ENCODE measurements at regions not wholly inside any gene's neighbourhood (a gene's known extent, or its start where the extent isn't known, plus 50 kb on each side); places are given as distances from the start of the nearest gene placed in this dataset.

DNA sequence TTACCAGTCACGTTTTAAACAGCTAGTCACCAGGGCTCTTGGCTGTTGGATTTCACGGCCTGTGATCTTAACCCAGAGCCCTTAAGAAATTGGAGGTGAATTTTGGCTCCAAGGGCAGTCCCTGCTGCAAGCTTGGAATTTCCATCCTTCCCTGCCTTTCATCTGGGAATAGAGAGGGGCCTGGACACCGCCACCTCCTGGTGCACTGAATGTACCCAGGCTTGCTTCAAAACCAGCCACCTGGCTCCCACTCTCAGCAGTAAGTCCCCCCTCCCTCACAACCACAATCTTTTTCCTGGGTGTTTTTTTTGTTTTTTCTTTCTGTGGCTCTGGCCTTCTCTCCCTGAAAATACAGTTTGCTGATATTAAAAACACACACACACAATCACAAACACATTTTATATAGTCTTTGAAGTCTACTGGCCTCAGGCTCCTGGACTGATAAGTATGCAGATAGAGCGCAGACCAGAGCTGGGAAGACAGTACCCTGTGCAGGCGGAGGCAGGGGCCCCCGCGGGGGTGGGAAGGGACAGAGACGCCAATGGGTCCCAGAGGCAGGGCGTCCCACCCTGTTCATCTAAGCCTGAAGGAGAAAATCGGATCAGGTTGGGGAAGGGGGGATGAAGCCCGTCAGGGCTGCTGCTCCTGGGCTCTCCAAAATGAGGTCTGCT lies 65.8 kb upstream of the IGSF21 start:
- Histone ChIP-seq H3F3A (ENCODE audit: low read depth) (no peaks in the 10 kb centered on the region), H3K9me3 (ENCODE audit: insufficient read depth, low read depth, low read length) (no peaks in the 10 kb centered on the region), H3K27me3 (ENCODE audit: insufficient read depth, low read length, poor library complexity, severe bottlenecking) (no peaks in the 10 kb centered on the region), H3K36me3 (ENCODE audit: insufficient read depth, low read length) (no peaks in the 10 kb centered on the region), H3K4me1 (ENCODE audit: insufficient read depth, low read length, poor library complexity, severe bottlenecking) (no peaks in the 10 kb centered on the region), H3K9me2 (replicated peaks; ENCODE audit: low read depth, low read length) (no peaks in the 10 kb centered on the region), H2AFZ (ENCODE audit: low read length) (no peak overlapping the region), H4K20me1 (ENCODE audit: insufficient read depth, low read length, poor library complexity, severe bottlenecking) (no peaks in the 10 kb centered on the region), H3K4me2 (ENCODE audit: low read depth, low read length, poor library complexity, severe bottlenecking) (no peak overlapping the region), H3K4me3 (ENCODE audit: low read length, poor library complexity, severe bottlenecking) (no peak overlapping the region), H3K9ac (ENCODE audit: low read depth, low read length, poor library complexity, severe bottlenecking) (no peak overlapping the region), H3K79me2 (ENCODE audit: insufficient read depth, low read length) (no peaks in the 10 kb centered on the region)
- TF ChIP-seq EZH2phosphoT487 (IDR thresholded peaks at IDR 0.05; ENCODE audit: borderline replicate concordance), result no peak
- TF ChIP-seq, protein P1, sequence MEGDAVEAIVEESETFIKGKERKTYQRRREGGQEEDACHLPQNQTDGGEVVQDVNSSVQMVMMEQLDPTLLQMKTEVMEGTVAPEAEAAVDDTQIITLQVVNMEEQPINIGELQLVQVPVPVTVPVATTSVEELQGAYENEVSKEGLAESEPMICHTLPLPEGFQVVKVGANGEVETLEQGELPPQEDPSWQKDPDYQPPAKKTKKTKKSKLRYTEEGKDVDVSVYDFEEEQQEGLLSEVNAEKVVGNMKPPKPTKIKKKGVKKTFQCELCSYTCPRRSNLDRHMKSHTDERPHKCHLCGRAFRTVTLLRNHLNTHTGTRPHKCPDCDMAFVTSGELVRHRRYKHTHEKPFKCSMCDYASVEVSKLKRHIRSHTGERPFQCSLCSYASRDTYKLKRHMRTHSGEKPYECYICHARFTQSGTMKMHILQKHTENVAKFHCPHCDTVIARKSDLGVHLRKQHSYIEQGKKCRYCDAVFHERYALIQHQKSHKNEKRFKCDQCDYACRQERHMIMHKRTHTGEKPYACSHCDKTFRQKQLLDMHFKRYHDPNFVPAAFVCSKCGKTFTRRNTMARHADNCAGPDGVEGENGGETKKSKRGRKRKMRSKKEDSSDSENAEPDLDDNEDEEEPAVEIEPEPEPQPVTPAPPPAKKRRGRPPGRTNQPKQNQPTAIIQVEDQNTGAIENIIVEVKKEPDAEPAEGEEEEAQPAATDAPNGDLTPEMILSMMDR (conservative IDR thresholded peaks at IDR 0.05; ENCODE audit: low read length), result no peak

DNA sequence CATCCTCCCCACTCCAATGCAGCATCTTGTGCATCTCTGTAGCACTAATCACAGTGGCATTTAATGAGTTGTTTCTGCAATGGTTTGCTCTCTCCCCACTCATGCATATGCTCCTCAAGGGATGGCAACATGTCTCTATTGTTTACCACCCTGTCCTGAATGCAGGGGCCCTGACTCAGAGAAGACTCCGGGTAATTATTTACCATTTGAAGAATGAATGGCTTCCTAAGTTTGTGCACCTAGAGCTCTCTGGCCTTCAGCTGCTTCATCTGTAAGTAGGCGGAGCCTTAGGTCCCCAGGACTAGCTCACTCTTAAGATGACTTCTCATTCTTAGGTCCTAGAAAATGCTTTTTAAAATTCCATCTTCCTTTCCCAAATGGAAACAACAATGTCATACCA lies 63.7 kb upstream of the IGSF21 start:
- TF ChIP-seq, protein P1 (conservative IDR thresholded peaks at IDR 0.05; ENCODE audit: low read length), result no peak
- TF ChIP-seq EZH2phosphoT487 (IDR thresholded peaks at IDR 0.05; ENCODE audit: borderline replicate concordance), result no peak
- Histone ChIP-seq H3K9me2 (replicated peaks; ENCODE audit: low read depth, low read length) (no peaks in the 10 kb centered on the region), H3K36me3 (ENCODE audit: insufficient read depth, low read length) (no peaks in the 10 kb centered on the region), H3K27me3 (ENCODE audit: insufficient read depth, low read length, poor library complexity, severe bottlenecking) (no peaks in the 10 kb centered on the region), H3K9ac (ENCODE audit: low read depth, low read length, poor library complexity, severe bottlenecking) (no peak overlapping the region), H2AFZ (ENCODE audit: low read length) (no peak overlapping the region), H3K4me3 (ENCODE audit: low read length, poor library complexity, severe bottlenecking) (no peak overlapping the region), H3F3A (ENCODE audit: low read depth) (no peaks in the 10 kb centered on the region), H3K4me1 (ENCODE audit: insufficient read depth, low read length, poor library complexity, severe bottlenecking) (no peaks in the 10 kb centered on the region), H3K9me3 (ENCODE audit: insufficient read depth, low read depth, low read length) (no peaks in the 10 kb centered on the region), H4K20me1 (ENCODE audit: insufficient read depth, low read length, poor library complexity, severe bottlenecking) (no peaks in the 10 kb centered on the region), H3K79me2 (ENCODE audit: insufficient read depth, low read length) (no peaks in the 10 kb centered on the region), H3K4me2 (ENCODE audit: low read depth, low read length, poor library complexity, severe bottlenecking) (no peak overlapping the region)

DNA sequence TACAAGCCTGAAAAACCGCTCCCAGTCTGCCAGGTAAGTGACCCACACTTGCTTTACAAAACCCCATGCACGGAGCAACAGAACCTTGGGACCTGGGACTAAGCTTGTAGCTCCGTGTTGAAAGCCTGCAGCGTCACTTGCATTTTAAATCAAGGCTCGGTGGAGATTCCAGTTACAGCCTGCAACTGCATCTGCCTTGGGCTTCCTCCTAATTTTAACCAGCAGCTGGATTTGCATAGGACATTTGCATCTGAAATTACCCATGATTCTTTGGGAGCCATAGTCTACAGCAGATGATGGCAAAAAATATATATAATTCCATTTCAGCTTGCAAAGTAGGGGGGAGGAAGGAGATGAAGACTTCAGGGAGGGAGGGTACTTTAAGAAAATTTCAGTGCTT lies 62.4 kb upstream of the IGSF21 start:
- no peaks in the 10 kb centered on the region for H3K36me3 ChIP-seq (ENCODE audit: insufficient read depth, low read length)
- peaks cover 4% of the 10 kb centered on the region; the same call in 1 of the 2 replicates for H3K9me3 ChIP-seq (ENCODE audit: insufficient read depth, low read depth, low read length)
- no peak overlapping the region for H3K9ac ChIP-seq (ENCODE audit: low read depth, low read length, poor library complexity, severe bottlenecking)
- no peaks in the 10 kb centered on the region for H3K79me2 ChIP-seq (ENCODE audit: insufficient read depth, low read length)
- H3K4me3 ChIP-seq (ENCODE audit: low read length, poor library complexity, severe bottlenecking), result no peak overlapping the region
- no peaks in the 10 kb centered on the region for H3K4me1 ChIP-seq (ENCODE audit: insufficient read depth, low read length, poor library complexity, severe bottlenecking)
- no peaks in the 10 kb centered on the region for H3K27me3 ChIP-seq (ENCODE audit: insufficient read depth, low read length, poor library complexity, severe bottlenecking)
- H3F3A ChIP-seq (ENCODE audit: low read depth), result no peaks in the 10 kb centered on the region
- H2AFZ ChIP-seq (ENCODE audit: low read length), result no peak overlapping the region
- H3K4me2 ChIP-seq (ENCODE audit: low read depth, low read length, poor library complexity, severe bottlenecking), result no peak overlapping the region
- H3K9me2 ChIP-seq (replicated peaks; ENCODE audit: low read depth, low read length), result no peaks in the 10 kb centered on the region
- H4K20me1 ChIP-seq (ENCODE audit: insufficient read depth, low read length, poor library complexity, severe bottlenecking), result no peaks in the 10 kb centered on the region
- no peak for TF ChIP-seq EZH2phosphoT487 (IDR thresholded peaks at IDR 0.05; ENCODE audit: borderline replicate concordance)
- TF ChIP-seq, protein P1 (conservative IDR thresholded peaks at IDR 0.05; ENCODE audit: low read length), result no peak
